Chondrocyte (in vitro differentiated cells): ENCODE measurements at regions not wholly inside any gene's neighbourhood (a gene's known extent, or its start where the extent isn't known, plus 50 kb on each side); places are given as distances from the start of the nearest gene placed in this dataset.

Experiments used
- DNase-seq: peaks from one replicate; pipeline ENCODE4 v3.0.0; 2021; ENCODE audit warnings: mixed read lengths, low spot score
- H3K27ac Mint-ChIP-seq: one replicate; pipeline ENCODE4 v1.8.0; 2021; ENCODE audit warnings: mild to moderate bottlenecking, moderate library complexity, mixed read lengths; ENCODE audit not compliant: unreplicated experiment
- H3K27me3 Mint-ChIP-seq: 2 replicates; pipeline ENCODE4 v1.8.0; 2021; ENCODE audit warnings: low read depth, mixed read lengths
- H3K36me3 Mint-ChIP-seq: 2 replicates; pipeline ENCODE4 v1.8.0; 2021; ENCODE audit warnings: low read depth, mixed read lengths
- H3K4me1 Mint-ChIP-seq: 2 replicates; pipeline ENCODE4 v1.8.0; 2021; ENCODE audit warnings: low read depth, mild to moderate bottlenecking, mixed read lengths
- H3K4me3 Mint-ChIP-seq: one replicate; pipeline ENCODE4 v1.8.0; 2021; ENCODE audit warnings: mild to moderate bottlenecking, moderate library complexity, mixed read lengths; ENCODE audit not compliant: unreplicated experiment
- H3K9me3 Mint-ChIP-seq: 2 replicates; pipeline ENCODE4 v1.8.0; 2021; ENCODE audit warnings: low read depth, mixed read lengths
- CTCF ChIP-seq: fragments of 200-600 bp; sonication (generic); IDR thresholded peaks from 2 replicates; pipeline ENCODE4 v1.5.0; 2021; ENCODE audit warnings: antibody characterized with exemption, mild to moderate bottlenecking, moderate library complexity

GRCh38 chr14:26987744-26988363, 390.0 kb upstream of the NOVA1 start:
- no peak for DNase-seq
- H3K4me3 Mint-ChIP-seq: no peak overlapping the region
- no peak overlapping the region for H3K27ac Mint-ChIP-seq
- TF ChIP-seq CTCF: no peak
- H3K9me3 Mint-ChIP-seq: no peaks in the 10 kb centered on the region
- peaks cover 3% of the 10 kb centered on the region for H3K4me1 Mint-ChIP-seq
- H3K36me3 Mint-ChIP-seq: no peaks in the 10 kb centered on the region
- H3K27me3 Mint-ChIP-seq: peaks cover 3% of the 10 kb centered on the region

GRCh38 chr14:26990946-26991345, 393.1 kb upstream of the NOVA1 start:
- Mint-ChIP-seq H3K27me3 (peaks cover 1% of the 10 kb centered on the region), H3K27ac (no peak overlapping the region), H3K4me1 (no peaks in the 10 kb centered on the region), H3K36me3 (no peaks in the 10 kb centered on the region), H3K9me3 (no peaks in the 10 kb centered on the region), H3K4me3 (no peak overlapping the region)
- no peak for DNase-seq
- no peak for TF ChIP-seq CTCF

GRCh38 chr14:26992403-26993115, 394.7 kb upstream of the NOVA1 start:
- no peak for TF ChIP-seq CTCF
- no peak overlapping the region for H3K27ac Mint-ChIP-seq
- no peak for DNase-seq
- peaks cover 2% of the 10 kb centered on the region for H3K9me3 Mint-ChIP-seq
- no peaks in the 10 kb centered on the region for H3K36me3 Mint-ChIP-seq
- peaks cover under 1% of the 10 kb centered on the region for H3K27me3 Mint-ChIP-seq
- no peaks in the 10 kb centered on the region for H3K4me1 Mint-ChIP-seq
- no peak overlapping the region for H3K4me3 Mint-ChIP-seq

- H3K27me3 Mint-ChIP-seq: no peaks in the 10 kb centered on the region
- H3K27ac Mint-ChIP-seq: no peak overlapping the region
- H3K9me3 Mint-ChIP-seq: peaks cover 8% of the 10 kb centered on the region
- no peaks in the 10 kb centered on the region for H3K36me3 Mint-ChIP-seq
- DNase-seq: no peak
- no peak for TF ChIP-seq CTCF
- no peak overlapping the region for H3K4me3 Mint-ChIP-seq
- H3K4me1 Mint-ChIP-seq: no peaks in the 10 kb centered on the region
Measured at GRCh38 chr14:26993556-26993955, 395.7 kb upstream of the NOVA1 start.

- no peaks in the 10 kb centered on the region for H3K4me1 Mint-ChIP-seq
- H3K27ac Mint-ChIP-seq: no peak overlapping the region
- DNase-seq: no peak
- H3K4me3 Mint-ChIP-seq: no peak overlapping the region
- H3K9me3 Mint-ChIP-seq: peaks cover 12% of the 10 kb centered on the region
- TF ChIP-seq CTCF: no peak
- H3K27me3 Mint-ChIP-seq: no peaks in the 10 kb centered on the region
- H3K36me3 Mint-ChIP-seq: no peaks in the 10 kb centered on the region
Measured at GRCh38 chr14:26995301-26995700, 397.5 kb upstream of the NOVA1 start.
